HUDEP-2 (cell line): ENCODE measurements at regions not wholly inside any gene's neighbourhood (a gene's known extent, or its start where the extent isn't known, plus 50 kb on each side); places are given as distances from the start of the nearest gene placed in this dataset.

Experiments
- DNase-seq, 76 experiments: peaks; one replicate each; lab custom pipeline; 2025; ENCODE audit not compliant: unreplicated experiment in 76 of 76; lab: John Stamatoyannopoulos, UW

GRCh38 chr5:2399096-2399495 is 352.4 kb downstream of the IRX2 start:
- DNase-seq, result no peak

GRCh38 chr5:2393556-2393955 is 357.9 kb downstream of the IRX2 start:
- DNase-seq, result no peak

GRCh38 chr5:2391566-2391965 is 359.9 kb downstream of the IRX2 start:
- no peak for DNase-seq

GRCh38 chr5:2391021-2391420 is 360.5 kb downstream of the IRX2 start:
- DNase-seq, result no peak

GRCh38 chr5:2388571-2388970 is 362.9 kb downstream of the IRX2 start:
- DNase-seq, result no peak

- no peak for DNase-seq
These were observed 363.7 kb downstream of the IRX2 start for GRCh38 chr5:2387634-2388325.

- no peak for DNase-seq
These were observed 364.2 kb downstream of the IRX2 start for GRCh38 chr5:2387250-2387633.

- no peak for DNase-seq
These were observed 365.7 kb downstream of the IRX2 start for GRCh38 chr5:2385818-2386217.

- no peak for DNase-seq
These were observed 367.8 kb downstream of the IRX2 start for GRCh38 chr5:2383698-2384065.

- no peak for DNase-seq
These were observed 368.4 kb downstream of the IRX2 start for GRCh38 chr5:2382776-2383697.

- no peak for DNase-seq
These were observed 369.6 kb downstream of the IRX2 start for GRCh38 chr5:2381861-2382260.

- DNase-seq, result no peak
These were observed 370.4 kb downstream of the IRX2 start for GRCh38 chr5:2381070-2381469.

- DNase-seq, result no peak
These were observed 372.5 kb downstream of the IRX2 start for GRCh38 chr5:2378976-2379375.

GRCh38 chr5:2378108-2378507 is 373.4 kb downstream of the IRX2 start:
- no peak for DNase-seq

- no peak for DNase-seq
These were observed 375.0 kb downstream of the IRX2 start for GRCh38 chr5:2376486-2376885.

GRCh38 chr5:2375757-2376250 is 375.7 kb downstream of the IRX2 start:
- no peak for DNase-seq

GRCh38 chr5:2375291-2375690 is 376.2 kb downstream of the IRX2 start:
- DNase-seq, result no peak

GRCh38 chr5:2374703-2375102 is 376.8 kb downstream of the IRX2 start:
- DNase-seq, result no peak

GRCh38 chr5:2373631-2374030 is 377.8 kb downstream of the IRX2 start:
- DNase-seq, result no peak

GRCh38 chr5:2371419-2371710 is 380.1 kb downstream of the IRX2 start:
- DNase-seq, result no peak

- no peak for DNase-seq
These were observed 380.7 kb downstream of the IRX2 start for GRCh38 chr5:2370626-2371418.
